Activated CD4-positive, alpha-beta memory T cell treated with anti-CD3 and anti-CD28 coated beads, Interleukin-2, amount 10 ng/mL, durations not matched to agents 7 days and 5 days (primary cell): ENCODE measurements at regions not wholly inside any gene's neighbourhood (a gene's known extent, or its start where the extent isn't known, plus 50 kb on each side); places are given as distances from the start of the nearest gene placed in this dataset.
"Not testable (repeated sequence)": the region's sequence is repeated elsewhere in the genome, so short reads cannot be mapped to it uniquely, and the experiment has no call there.

Source experiments
- CTCF ChIA-PET: fragments of 350-600 bp; sonication (Branson Sonifier 250); formaldehyde crosslinking; loops from one replicate; lab custom pipeline; 2021; ENCODE audit warnings: antibody characterized with exemption, inconsistent platforms; lab: Charles Lee
- POLR2A ChIA-PET: fragments of 350-600 bp; sonication (Branson Sonifier 250); formaldehyde crosslinking; loops from one replicate; lab custom pipeline; 2021; ENCODE audit warnings: antibody characterized with exemption; lab: Charles Lee
- DNase-seq: peaks from one replicate; pipeline ENCODE4 v3.0.0-alpha.2; 2020
- H3K27ac Mint-ChIP-seq: one replicate; pipeline ENCODE4 v1.8.0; 2021; ENCODE audit warnings: mild to moderate bottlenecking, mixed read lengths
- H3K27me3 Mint-ChIP-seq: one replicate; pipeline ENCODE4 v1.8.0; 2021; ENCODE audit warnings: mixed read lengths
- H3K36me3 Mint-ChIP-seq: one replicate; pipeline ENCODE4 v1.8.0; 2021; ENCODE audit warnings: low read depth, mixed read lengths
- H3K4me1 Mint-ChIP-seq: one replicate; pipeline ENCODE4 v1.8.0; 2021; ENCODE audit warnings: mixed read lengths
- H3K4me3 Mint-ChIP-seq: one replicate; pipeline ENCODE4 v1.8.0; 2021; ENCODE audit warnings: mild to moderate bottlenecking, mixed read lengths
- H3K9me3 Mint-ChIP-seq: one replicate; pipeline ENCODE4 v1.8.0; 2021; ENCODE audit warnings: mixed read lengths

DNA sequence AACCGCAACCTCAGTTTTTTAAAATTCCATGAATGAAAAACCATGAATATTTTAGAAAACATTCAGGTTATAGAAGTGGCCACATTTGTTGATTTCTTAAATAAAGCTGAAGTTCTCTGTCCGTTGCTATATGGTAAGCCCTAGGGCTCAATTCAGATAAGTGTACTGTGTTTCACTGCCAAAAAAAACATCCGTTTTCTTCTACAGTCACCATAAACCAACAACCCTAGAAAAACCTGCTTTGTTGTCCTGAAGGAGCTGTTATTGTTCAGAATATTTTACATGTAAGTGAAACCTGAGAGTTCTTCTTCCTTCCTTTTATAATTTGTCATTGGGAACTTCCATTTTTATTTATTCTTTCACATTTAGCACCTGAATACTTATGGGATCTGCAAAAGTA, 274.1 kb downstream of the TFAP2A start:
- ChIA-PET CTCF (no interaction called here), POLR2A (no interaction called here)
- no peaks in the 10 kb centered on the region for H3K4me1 Mint-ChIP-seq

DNA sequence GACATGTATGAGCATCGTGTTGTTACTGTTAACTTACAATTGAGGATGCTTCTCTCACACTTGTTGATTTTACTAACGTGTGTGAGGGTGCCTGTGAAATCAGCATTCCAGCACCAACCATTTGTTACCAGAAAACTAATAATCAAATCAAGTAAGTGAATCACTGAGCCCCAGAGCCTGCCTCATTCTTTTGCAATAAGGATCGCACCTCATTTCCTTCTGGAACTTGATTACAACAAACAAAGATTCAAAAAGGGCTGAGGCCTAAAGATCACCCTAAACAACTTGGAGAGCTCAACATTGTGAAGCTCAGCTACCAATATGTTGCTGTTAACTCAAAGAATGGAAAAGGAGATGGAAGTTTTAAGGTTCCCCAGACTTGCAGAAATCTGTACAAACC, 274.7 kb downstream of the TFAP2A start:
- H3K9me3 Mint-ChIP-seq, result peaks cover 1% of the 10 kb centered on the region
- no peaks in the 10 kb centered on the region for H3K27me3 Mint-ChIP-seq
- no peaks in the 10 kb centered on the region for H3K4me1 Mint-ChIP-seq
- no peaks in the 10 kb centered on the region for H3K36me3 Mint-ChIP-seq
- CTCF ChIA-PET, result no interaction called here
- H3K27ac Mint-ChIP-seq, result no peak overlapping the region
- no peak for DNase-seq
- POLR2A ChIA-PET, result no interaction called here
- no peak overlapping the region for H3K4me3 Mint-ChIP-seq

More for the DNA sequence above, 274.1 kb downstream of the TFAP2A start:
- Mint-ChIP-seq H3K36me3 (no peaks in the 10 kb centered on the region), H3K4me3 (no peak overlapping the region), H3K27me3 (no peaks in the 10 kb centered on the region), H3K9me3 (no peaks in the 10 kb centered on the region), H3K27ac (no peak overlapping the region)
- no peak for DNase-seq

DNA sequence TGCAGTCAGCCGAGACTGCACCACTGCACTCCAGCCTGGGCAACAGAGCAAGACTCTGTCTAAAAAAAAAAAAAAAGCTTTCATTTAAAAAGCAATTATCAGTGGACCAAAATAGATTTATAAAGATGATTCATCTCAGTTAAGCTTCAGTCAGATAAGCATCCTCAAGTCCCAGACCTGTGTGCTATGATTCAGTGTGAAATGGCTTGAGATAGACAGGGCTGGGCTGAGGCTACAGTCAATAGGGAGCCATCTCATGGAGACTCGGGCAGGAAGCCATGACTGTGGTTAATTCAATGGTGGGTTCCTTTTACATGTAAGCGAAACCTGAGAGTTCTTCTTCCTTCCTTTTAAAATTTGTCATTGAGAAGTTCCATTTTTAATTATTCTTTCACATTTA, 276.0 kb downstream of the TFAP2A start:
- CTCF ChIA-PET, result no interaction called here
- Mint-ChIP-seq H3K27ac (no peak overlapping the region), H3K9me3 (peaks cover 2% of the 10 kb centered on the region), H3K4me3 (no peak overlapping the region), H3K4me1 (no peaks in the 10 kb centered on the region), H3K27me3 (no peaks in the 10 kb centered on the region), H3K36me3 (no peaks in the 10 kb centered on the region)
- POLR2A ChIA-PET, result no interaction called here
- DNase-seq, result no peak

DNA sequence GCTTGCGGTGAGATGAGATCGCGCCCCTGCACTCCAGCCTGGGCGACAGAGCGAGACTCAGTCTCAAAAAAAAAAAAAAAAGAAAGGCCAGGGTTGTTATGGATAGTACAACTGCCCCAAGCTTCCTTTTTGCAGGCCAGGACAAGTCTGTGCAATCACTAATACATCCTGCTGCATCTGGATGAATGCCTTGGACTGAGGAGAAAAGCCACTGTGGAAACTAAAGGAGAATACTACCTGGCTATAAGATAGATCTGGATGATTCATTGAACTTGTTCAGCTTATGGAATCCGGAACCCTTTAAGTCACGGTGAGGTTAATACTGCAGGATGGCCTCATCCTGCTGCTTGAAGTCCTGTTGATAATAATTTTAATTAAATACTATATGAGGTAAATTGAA, 278.2 kb downstream of the TFAP2A start:
- H3K36me3 Mint-ChIP-seq, result no peaks in the 10 kb centered on the region
- CTCF ChIA-PET, result interaction anchor here (0.7 kb wide), 1 partner anchor 30 kb away, joined by 7 read pairs; no protein-coding TSS in a partner anchor
- POLR2A ChIA-PET, result no interaction called here
- H3K27ac Mint-ChIP-seq, result no peak overlapping the region
- H3K9me3 Mint-ChIP-seq, result peaks cover 2% of the 10 kb centered on the region
- H3K4me1 Mint-ChIP-seq, result no peaks in the 10 kb centered on the region
- no peaks in the 10 kb centered on the region for H3K27me3 Mint-ChIP-seq
- no peak overlapping the region for H3K4me3 Mint-ChIP-seq
- DNase-seq, result no peak

DNA sequence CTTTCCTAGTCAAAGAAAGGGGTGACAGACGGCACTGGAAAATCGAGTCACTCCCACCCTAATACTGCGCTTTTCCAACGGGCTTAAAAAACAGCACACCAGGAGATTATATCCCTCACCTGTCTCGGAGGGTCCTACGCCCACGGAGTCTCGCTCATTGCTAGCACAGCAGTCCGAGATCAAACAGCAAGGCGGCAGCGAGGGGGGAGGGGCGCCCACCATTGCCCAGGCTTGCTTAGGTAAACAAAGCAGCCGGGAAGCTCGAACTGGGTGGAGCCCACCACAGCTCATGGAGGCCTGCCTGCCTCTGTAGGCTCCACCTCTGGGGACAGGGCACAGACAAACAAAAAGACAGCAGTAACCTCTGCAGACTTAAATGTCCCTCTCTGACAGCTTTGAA, 280.7 kb downstream of the TFAP2A start:
- H3K27me3 Mint-ChIP-seq, H3K36me3 Mint-ChIP-seq, H3K9me3 Mint-ChIP-seq, DNase-seq, CTCF ChIA-PET, POLR2A ChIA-PET, H3K4me3 Mint-ChIP-seq, H3K4me1 Mint-ChIP-seq, H3K27ac Mint-ChIP-seq: not testable (repeated sequence)

DNA sequence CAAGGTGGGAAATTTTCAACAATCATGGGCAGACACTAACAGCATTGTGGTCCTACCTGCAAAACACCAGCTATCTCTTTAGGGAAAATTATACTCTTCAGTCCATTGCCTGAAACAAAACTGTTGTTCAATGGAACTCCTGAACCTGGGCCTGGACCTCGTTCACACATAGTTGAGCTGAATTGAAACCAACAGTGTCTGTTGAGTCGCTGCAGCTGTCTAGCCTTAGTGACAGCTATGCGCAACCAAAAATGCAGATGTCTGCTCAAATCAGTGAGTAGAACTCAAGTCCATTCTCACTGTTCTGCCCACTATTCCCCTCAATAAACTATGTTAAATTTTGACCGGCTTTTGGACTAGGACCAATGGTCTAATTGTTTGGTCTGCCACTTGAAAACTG, 286.2 kb downstream of the TFAP2A start:
- H3K9me3 Mint-ChIP-seq, result peaks cover 4% of the 10 kb centered on the region
- ChIA-PET POLR2A (no interaction called here), CTCF (no interaction called here)
- no peak overlapping the region for H3K27ac Mint-ChIP-seq
- H3K36me3 Mint-ChIP-seq, result no peaks in the 10 kb centered on the region
- DNase-seq, result no peak
- no peaks in the 10 kb centered on the region for H3K4me1 Mint-ChIP-seq
- no peak overlapping the region for H3K4me3 Mint-ChIP-seq
- H3K27me3 Mint-ChIP-seq, result no peaks in the 10 kb centered on the region

DNA sequence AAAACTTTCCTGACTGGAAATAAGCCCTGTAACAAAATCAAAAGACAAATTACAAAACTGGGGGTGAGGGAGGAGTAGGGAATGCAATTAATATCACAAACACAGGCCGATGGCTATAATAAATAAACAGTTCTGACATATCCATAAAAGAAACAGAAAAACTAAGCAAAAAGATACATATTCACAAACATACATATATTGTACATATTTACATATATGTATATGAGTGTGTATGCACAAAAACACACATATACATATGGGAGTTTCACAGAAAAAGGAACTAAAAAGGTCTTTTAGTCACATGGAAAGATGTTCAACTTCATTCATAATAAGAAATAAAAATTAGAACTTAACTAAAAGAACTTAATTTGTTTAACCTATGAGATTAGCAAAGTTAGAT, 292.7 kb downstream of the TFAP2A start:
- no peaks in the 10 kb centered on the region for H3K4me1 Mint-ChIP-seq
- no peaks in the 10 kb centered on the region for H3K9me3 Mint-ChIP-seq
- DNase-seq, result no peak
- H3K27ac Mint-ChIP-seq, result no peak overlapping the region
- ChIA-PET CTCF (no interaction called here), POLR2A (no interaction called here)
- no peaks in the 10 kb centered on the region for H3K27me3 Mint-ChIP-seq
- H3K36me3 Mint-ChIP-seq, result no peaks in the 10 kb centered on the region
- H3K4me3 Mint-ChIP-seq, result no peak overlapping the region

DNA sequence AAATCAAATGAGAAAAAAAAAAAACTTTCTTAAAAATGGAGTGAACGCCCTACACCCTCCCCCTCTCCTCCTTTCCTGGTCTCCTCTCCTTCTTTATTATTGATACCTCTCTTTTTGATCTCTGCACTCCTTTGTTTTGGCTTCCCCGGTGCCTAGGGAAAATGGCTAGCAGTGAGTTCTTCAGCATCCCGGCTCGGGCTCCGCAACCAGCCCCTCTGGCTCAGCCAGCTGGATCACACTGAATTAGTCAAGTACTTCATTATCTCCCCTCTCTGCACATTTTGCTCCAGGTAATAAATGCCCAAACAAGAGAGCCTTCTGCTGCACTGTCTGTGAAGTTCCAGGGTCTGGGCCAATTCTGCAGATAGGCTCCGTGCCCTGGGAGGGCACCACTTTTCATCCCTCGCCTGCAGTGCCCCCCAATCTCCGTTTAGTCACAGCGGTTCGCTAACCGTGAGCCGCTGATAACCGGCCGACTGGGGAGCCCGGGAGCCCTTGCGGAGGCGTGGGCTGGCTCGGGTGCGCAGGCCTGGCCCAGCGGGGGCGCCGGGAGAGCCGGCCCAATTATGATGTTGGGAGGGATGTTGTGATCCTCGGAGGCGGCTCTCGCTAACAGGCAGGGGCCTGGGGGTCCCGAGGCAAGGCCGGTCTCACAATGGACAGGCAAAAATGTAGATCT, 301.9 kb downstream of the TFAP2A start:
- Mint-ChIP-seq H3K36me3 (no peaks in the 10 kb centered on the region), H3K4me3 (no peak overlapping the region), H3K27ac (no peak overlapping the region), H3K4me1 (no peaks in the 10 kb centered on the region), H3K27me3 (peaks cover 7% of the 10 kb centered on the region), H3K9me3 (peaks cover 3% of the 10 kb centered on the region)
- ChIA-PET CTCF (no interaction called here), POLR2A (no interaction called here)
- no peak for DNase-seq

DNA sequence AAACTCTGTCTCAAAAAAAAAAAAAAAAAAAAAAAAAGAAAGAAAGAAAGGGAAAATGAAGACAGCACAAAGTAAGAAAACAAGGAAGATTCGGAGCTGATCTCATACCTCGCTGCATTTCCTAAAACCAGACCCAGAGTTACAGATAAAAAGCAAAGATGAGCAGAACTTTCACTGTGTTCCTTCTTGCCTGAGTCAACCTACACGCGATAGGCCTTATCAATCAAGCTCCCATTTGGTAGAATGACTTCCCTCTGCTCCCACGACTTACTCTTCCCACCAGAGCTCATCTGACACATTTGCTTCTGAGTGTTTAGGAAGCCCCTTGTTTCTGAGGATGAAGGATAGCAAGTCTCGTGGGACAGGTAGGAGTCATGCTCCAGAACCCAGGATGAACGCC, 302.9 kb downstream of the TFAP2A start:
- POLR2A ChIA-PET, result no interaction called here
- CTCF ChIA-PET, result no interaction called here
- Mint-ChIP-seq H3K9me3 (peaks cover 3% of the 10 kb centered on the region), H3K36me3 (no peaks in the 10 kb centered on the region), H3K4me3 (no peak overlapping the region), H3K27ac (no peak overlapping the region), H3K27me3 (peaks cover 7% of the 10 kb centered on the region), H3K4me1 (no peaks in the 10 kb centered on the region)
- DNase-seq, result no peak

DNA sequence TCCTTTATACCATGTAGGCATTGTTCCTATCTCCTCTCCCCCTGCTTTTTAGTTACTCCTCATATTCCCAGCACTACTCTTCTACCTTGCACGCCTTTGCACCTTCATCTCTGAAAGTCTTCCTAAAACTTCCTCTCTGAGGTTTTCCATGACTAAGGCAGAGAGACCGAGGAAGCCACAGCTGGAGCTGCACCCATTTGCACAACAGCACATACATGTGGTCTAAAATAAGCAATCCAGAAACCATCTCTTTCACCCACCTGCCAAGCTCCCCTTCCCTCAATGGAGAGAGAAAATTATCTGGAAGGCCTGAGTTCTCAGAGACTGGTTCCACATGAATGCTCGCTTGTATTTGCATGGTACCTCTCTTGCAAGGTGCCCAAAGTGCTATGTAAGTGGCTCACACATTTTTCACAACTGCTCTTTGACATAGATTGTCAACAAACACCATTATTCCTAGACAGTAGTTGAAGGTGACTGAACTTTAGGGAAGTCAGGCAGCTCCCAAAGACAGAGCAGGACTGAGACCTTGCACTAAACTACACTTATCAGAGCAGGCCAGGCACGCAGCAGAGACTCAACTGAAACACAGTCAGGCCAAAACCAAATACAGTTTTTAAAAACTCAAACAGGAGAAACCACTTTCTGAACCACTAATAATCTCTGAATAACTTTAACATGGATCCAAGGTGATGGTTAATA, 313.2 kb downstream of the TFAP2A start:
- ChIA-PET CTCF (no interaction called here), POLR2A (no interaction called here)
- no peaks in the 10 kb centered on the region for H3K27me3 Mint-ChIP-seq
- no peaks in the 10 kb centered on the region for H3K9me3 Mint-ChIP-seq
- no peaks in the 10 kb centered on the region for H3K36me3 Mint-ChIP-seq
- H3K4me1 Mint-ChIP-seq, result no peaks in the 10 kb centered on the region
- H3K4me3 Mint-ChIP-seq, result no peak overlapping the region
- no peak overlapping the region for H3K27ac Mint-ChIP-seq
- DNase-seq, result no peak

DNA sequence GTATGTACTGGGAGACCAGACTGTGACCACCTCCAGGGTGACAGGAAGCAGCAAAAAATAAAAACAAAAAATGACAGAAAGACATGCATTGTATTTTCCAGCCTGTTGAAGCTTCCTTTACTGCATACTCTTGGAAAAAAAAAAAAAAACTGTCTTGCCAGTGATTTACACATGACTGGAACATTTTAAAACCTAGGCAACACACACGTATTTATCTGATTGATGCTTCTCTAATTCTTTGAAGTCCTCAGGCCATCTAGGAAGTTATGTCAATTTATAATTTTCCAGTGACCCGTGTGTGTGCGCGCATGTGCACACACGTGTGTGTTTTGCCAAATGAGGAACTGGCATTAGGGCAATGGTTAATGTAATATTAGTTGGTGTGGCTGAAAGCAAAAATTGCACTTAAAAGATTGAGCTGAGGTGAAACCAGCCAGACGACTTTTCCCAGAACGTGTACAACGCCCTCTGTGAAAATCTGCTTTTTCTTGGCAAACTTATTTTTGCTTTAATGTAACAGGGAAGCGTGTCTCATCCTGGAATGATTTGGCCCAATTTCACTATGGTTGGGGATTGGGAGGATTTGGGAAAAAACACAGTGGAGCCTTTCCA, 315.2 kb downstream of the TFAP2A start:
- Mint-ChIP-seq H3K27me3 (no peaks in the 10 kb centered on the region), H3K27ac (no peak overlapping the region), H3K9me3 (peaks cover 3% of the 10 kb centered on the region), H3K4me1 (no peaks in the 10 kb centered on the region), H3K36me3 (no peaks in the 10 kb centered on the region), H3K4me3 (no peak overlapping the region)
- POLR2A ChIA-PET, result no interaction called here
- no peak for DNase-seq
- CTCF ChIA-PET, result no interaction called here

DNA sequence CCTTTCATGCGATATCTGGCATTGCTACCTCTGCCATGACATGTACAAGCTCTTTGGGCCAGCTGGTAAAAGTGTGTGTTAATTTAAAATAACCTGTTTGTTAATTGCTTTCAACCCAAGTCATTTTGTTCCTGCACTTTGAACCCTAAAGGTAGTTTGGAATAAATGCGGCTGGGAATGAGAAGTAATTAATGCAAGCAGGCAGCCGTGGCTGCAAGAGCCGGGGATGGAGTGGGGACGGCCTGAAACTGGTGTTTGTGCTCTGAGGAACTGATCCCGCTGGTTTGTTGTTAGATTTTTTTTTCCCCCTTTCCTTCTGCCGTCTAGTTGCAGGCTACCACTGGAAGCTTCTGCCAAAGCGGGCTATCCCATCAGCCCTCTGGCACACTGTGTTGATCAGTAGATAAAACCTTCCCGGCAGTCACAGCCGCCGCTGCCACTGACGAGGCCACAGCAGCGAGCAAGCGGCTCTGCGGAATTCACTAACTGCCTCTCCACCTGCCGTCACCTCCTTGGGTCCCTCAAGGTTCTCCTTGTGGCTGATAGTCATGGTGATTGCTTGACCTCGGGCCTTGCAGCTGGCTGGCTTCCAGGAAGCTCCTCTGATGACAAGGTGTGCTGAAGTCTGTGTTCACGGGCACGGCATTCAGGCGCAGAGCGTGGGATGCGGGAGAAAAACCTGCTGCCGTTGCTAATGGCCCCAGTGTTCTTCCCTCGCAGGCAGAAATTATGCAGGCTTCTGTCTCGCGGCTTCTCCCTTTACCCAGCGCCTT, 315.9 kb downstream of the TFAP2A start:
- CTCF ChIA-PET, result no interaction called here
- no peaks in the 10 kb centered on the region for H3K4me1 Mint-ChIP-seq
- no peaks in the 10 kb centered on the region for H3K27me3 Mint-ChIP-seq

DNA sequence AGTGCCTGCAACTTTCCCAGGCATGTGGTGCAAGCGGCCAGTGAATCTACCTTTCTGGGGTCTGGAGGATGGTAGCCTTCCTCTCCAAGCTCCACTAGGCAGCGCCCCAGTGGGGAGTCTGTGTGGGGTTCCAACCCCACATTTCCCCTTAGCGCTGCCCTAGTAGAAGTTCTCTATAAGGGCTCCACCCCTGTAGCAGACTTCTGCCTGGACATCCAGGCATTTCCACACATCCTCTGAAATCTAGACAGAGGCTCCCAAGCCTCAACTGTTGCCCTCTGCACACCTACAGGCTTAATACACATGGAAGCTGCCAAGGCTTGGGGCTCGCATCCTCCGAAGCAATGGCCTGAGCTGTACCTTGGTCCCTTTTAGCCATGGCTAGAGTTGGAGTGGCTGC, 321.6 kb downstream of the TFAP2A start:
- ChIA-PET POLR2A (no interaction called here), CTCF (no interaction called here)
- Mint-ChIP-seq H3K27me3 (no peaks in the 10 kb centered on the region), H3K4me3 (no peak overlapping the region), H3K27ac (no peak overlapping the region), H3K36me3 (no peaks in the 10 kb centered on the region), H3K9me3 (peaks cover 10% of the 10 kb centered on the region), H3K4me1 (no peaks in the 10 kb centered on the region)
- DNase-seq, result no peak

More for the DNA sequence above, 315.9 kb downstream of the TFAP2A start:
- no peaks in the 10 kb centered on the region for H3K36me3 Mint-ChIP-seq
- H3K27ac Mint-ChIP-seq, result no peak overlapping the region
- POLR2A ChIA-PET, result no interaction called here
- no peak overlapping the region for H3K4me3 Mint-ChIP-seq
- DNase-seq, result no peak
- peaks cover 4% of the 10 kb centered on the region for H3K9me3 Mint-ChIP-seq
